HK-2 (cell line): ENCODE measurements at regions not wholly inside any gene's neighbourhood (a gene's known extent, or its start where the extent isn't known, plus 50 kb on each side); places are given as distances from the start of the nearest gene placed in this dataset.

Experiments used
- DNase-seq: peaks from one replicate; pipeline ENCODE4 v3.0.0-alpha.2; 2018; ENCODE audit not compliant: unreplicated experiment

GRCh38 chr9:89905606-89906338 lies 301.0 kb downstream of the GADD45G start:
- DNase-seq: no peak

GRCh38 chr9:89911721-89912604 lies 307.2 kb downstream of the GADD45G start:
- DNase-seq: no peak

GRCh38 chr9:89912605-89912953 lies 307.8 kb downstream of the GADD45G start:
- DNase-seq: no peak

DNA sequence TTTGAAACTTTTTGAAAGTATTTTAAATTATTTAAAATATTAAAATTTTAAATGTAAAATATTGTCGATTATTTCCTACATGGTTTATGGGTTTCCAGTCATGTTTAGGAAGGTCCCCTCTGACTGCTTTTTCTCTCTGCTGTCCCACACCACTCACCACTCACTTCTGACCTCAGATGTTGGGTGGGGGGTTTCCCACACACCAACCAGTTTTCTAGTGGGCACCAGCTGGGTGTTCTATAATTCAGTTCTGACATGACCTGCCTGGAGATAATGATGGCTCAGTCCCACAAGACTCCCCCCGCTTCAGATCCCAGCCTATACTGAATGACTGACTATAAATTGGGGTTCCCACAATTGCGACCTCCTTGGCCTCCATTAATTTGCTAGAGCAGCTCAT lies 310.4 kb downstream of the GADD45G start:
- no peak for DNase-seq

- DNase-seq: no peak
Measured at GRCh38 chr9:89916001-89916597, 311.3 kb downstream of the GADD45G start.

DNA sequence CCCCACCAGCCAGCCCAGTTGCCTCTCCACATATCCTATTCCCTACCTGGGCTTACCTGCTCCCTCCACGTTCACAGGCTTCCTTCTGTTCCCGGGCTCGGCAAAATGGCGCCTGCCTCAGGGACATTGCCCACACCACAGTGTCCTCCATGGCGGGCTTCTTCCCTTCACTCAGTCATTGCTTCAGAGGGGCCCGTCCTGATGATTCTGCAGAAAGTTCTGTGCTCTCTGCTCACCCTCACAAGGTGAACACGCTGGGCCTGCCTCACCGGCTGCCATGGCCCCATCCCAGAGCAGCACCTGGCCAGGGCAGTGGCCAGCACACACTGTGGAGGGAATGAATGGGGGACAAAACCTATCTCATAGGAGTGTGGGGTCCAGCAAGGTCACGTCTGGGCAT lies 313.0 kb downstream of the GADD45G start:
- DNase-seq: no peak

DNA sequence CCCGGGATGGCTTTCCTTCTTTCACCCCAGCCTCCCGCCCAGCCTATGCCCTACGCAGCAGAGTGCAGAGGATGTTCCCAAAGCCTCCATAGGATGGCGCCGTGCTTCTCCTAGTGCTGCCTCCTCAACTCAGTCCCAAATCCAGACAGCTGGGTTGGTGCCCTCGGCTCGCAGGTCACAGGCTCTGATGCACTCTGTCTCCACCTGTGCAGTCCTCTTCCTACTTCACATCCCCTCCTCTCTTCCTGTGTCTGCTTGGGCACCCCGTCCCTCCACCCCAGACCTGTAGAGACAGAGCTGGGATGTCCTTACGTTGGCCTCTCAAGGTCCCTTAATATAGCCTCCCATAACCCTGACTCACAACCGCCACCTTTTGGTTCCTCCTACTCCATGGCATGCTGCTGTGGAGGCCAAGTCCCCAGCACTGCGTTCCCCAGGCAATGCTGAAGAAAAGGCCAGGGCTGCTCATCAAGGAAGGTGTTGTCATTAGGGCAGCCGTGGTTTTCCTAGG lies 314.4 kb downstream of the GADD45G start:
- DNase-seq: no peak

- DNase-seq: no peak
Measured at GRCh38 chr9:89920131-89920530, 315.3 kb downstream of the GADD45G start.

DNA sequence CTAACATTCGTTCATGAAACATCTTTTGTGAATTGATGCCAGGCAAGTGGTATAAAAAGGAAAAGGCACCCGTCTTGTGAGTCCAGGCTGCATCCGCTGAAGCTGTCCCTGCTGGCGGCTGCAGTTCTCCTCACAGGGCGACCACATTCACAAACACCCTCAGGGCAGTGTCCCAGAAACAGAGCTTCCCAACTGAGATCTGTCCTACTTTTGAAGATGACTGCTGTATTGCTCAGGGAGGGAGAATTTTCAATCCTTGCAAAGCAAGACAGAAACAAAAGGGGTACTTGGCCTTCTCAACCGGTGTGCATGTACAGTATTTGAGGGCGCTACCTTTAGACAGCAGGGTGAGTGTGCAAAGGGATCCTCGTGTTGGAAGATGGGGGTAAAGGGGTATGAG lies 316.1 kb downstream of the GADD45G start:
- no peak for DNase-seq

DNA sequence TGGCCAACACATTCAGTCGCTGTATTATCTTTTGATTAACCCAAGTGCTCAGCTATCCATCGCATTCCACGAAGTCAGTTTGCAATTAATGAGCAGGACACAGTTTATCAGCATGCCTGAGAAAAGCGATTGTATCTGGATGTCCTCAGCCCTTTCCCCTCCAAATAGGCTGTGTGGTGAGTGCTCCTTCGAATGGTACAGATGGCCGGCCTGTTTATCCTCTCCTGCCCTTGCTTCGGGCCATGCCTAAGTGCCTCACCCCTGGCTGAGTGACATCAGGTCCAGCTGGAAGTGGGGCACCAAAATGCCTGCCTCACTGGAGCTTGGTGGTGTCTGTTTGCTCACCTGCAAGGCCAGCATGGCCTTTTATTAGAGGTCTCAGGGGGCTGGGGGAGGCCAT lies 317.3 kb downstream of the GADD45G start:
- DNase-seq: no peak

DNA sequence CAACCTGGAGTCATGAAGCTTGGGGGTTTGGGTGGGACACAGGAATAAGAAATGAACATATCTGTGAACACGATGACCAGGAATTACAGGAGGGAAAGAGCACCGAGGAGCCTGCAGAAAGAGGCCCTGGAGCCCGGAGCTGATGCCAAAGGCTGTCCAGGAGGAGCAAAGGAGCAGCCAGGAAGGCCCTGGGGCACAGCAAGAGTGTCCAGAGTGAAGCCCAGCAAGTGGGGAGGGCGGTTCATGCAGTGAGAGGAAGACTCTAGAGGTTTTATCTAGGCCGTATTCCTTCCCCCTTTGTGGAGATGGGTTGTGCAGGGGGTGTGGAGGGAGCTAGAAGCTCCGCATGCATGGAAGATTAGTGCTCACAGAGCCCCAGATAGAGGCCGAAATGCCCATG lies 318.4 kb downstream of the GADD45G start:
- no peak for DNase-seq

GRCh38 chr9:89923961-89924504 lies 319.2 kb downstream of the GADD45G start:
- no peak for DNase-seq

DNA sequence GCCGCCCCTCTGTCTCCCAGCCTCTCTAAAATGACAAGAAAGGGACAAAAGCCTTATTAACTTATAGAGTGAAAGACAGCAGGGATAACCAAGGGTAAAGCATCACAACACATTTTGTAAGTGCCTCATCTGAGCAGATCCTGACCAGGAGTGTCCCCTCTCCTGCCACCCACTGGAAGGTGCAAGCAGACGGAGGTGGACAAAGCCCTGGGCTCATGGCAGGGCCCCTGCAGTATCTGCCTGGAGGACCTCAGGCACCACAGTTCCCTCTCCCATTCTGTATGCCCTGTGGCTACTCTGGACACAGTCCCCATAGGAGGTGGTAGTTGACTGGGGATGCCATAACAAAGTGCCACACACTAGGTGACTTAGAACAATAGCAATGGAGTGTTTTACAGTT lies 319.8 kb downstream of the GADD45G start:
- DNase-seq: no peak

DNA sequence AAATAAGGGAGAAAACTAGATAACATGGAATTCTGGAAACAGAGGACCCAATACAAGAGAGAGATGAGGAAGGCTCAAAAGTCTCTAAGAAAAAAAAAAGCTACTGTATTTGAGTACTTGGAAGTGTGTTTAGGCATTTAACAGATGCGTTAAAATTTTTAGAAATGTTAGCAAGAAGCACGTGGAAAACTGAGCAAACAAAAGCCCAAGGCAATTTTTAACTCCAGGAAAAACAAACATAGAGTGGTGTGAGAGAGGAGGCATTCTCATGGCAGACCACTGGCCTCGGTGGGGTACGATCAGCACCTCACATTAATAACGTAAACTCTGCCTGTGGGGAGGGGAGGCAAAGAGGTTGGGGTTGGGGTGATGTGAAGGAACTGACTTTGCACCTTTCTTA lies 321.4 kb downstream of the GADD45G start:
- no peak for DNase-seq

- no peak for DNase-seq
Measured at GRCh38 chr9:89926691-89927220, 321.9 kb downstream of the GADD45G start.

DNA sequence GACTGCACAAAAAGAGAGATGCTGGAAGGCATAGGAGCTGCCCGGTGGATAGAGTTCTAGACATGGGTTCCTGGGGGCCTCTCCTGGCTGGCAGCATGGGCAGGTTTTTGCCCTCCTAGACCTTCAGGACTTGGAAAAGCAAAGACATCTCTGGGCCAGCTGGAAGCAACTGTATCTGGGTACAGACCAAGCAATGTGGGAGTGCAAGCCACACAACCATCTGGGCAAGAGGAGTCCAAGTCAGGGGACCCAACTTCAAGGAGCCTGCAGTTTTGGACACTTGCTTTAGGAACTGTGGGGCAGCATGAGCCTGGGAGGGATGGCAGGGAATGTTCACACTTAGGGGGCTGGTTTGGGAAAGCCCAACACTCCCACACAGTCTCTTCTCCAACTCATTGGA lies 323.3 kb downstream of the GADD45G start:
- no peak for DNase-seq

DNA sequence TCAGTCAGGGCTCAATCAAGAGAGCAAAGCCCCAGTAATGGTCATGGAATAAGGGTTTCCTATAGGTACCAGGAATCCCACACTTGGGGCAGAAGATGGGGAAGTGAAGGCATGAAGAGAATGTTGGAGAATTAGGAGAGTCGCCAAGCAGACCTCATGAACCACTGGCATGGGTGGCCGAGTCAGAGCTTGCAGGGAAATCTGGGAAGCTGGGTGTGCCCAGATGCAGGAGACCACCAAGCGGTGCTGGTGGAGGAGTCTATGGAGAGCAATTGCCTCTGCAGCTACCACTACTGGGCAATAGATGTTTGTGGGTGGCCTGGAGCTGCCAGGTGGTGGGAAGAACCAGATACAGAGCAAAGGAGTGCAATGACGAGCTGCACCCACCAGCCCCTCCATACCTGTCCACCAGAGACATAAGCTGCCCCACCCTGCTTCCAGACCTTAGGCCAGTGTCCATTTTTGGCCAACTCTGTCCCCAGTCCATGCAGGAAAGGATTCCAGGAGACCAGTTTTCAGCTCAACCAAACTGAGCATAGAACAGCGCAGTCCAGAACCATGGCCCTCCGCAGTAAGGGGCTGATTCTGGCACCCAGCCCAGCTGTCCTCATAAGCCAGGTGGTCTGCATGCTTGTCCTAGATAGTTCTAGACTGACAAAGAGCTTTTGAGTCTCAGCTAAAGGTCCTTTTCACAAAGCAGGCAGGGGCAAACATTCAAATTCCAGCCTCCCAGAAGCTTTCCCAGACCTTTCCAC lies 323.9 kb downstream of the GADD45G start:
- no peak for DNase-seq

- DNase-seq: no peak
Measured at GRCh38 chr9:89929315-89929672, 324.5 kb downstream of the GADD45G start.

DNA sequence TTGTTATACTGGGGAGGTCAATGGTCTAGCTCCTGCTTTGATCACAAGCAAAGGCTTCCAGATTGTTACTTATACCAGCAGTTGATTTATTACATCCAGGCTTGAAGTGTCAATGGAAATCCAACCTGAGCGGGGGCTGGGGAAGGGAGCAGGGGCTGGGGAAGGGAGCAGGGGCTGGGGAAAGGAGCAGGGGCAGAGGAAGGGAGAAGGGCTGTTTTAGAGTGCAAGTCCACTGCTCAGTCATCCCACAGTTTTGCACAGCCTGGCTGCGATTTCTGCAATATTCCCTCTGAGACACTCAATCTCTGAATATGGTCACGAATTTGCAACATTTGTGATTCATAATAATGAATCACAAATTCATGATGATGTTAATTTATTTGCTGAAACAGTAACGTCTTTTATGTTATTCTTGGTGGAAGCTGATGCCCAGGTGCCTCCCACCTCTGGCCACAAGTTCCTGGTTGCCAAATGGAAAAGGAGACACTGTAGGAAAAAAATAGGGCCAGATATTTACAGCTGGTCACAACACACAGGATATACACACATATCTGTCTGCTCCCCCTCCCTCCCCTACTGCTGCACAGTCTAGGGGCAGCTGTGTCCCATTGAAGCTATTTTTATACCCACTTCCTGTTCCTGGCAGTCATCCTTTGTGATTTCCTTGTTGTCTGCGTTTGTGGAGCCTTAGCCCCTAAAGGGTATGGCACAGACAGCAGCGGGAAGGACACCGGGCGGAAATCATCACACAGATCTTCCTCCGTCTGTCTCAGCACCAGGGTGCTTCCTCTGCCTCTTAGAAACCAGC lies 325.1 kb downstream of the GADD45G start:
- no peak for DNase-seq

DNA sequence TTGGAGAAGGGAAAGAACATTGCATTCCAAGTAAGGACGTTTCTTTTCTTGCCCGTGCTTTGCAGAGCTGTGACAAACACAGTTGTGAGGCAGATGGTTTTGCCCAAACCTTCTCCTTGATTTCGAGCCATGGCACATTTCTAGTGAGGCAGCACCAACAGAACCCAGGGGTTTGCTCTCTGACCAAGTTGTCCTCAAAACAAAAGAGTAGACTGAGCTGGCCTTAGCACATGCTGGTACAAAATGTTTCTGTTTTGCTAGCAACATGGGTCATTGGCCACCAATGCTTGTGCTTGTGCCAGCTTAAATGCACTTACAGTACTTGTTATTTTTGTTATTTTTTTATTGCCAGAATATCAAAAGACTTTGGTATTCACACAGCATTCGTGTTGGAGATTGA lies 328.8 kb downstream of the GADD45G start:
- no peak for DNase-seq

DNA sequence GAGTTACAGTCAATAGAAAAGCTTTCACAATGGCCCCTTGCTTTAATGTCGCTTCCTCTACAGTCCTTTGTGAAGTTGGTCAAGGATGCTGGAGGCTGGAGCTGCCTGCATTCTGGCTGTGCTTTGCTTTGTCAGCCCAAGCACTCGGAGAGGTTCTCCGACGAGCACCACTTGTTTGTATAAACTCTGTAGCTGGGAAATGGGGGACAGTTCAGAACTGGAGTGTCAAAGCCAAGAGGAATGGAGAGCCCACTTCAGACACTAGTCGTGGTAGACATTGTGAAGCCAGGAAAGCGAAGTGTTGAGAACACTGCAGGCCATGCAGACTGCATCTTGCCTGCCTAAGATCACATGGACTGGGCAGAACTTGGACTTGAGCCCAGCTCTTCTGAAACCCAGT lies 330.3 kb downstream of the GADD45G start:
- no peak for DNase-seq
